K562 (cell line): ENCODE measurements at regions not wholly inside any gene's neighbourhood (a gene's known extent, or its start where the extent isn't known, plus 50 kb on each side); places are given as distances from the start of the nearest gene placed in this dataset.

Experiments used
- ATAC-seq: fragments of 200-7000 bp; cut with Tn5 transposase; 3 replicates; pipeline ENCODE4 v1.9.1; 2020; ENCODE audit warnings: moderate library complexity
- BruUV-seq: library from RNA; stranded (reverse); fragments of 400-500 nt; replicated peaks from 2 replicates; lab custom pipeline; 2021; lab: Mats Ljungman, UMichigan
- CTCF ChIA-PET: fragments of 300-600 bp; formaldehyde crosslinking; extraction: SDS; loops from one replicate; lab custom pipeline; 2021; ENCODE audit warnings: low intra/inter-chr PET ratio; lab: Yijun Ruan, JAX
- POLR2A ChIA-PET: fragments of 300-600, 350-650 bp; sonication (Branson Sonifier 250); formaldehyde crosslinking; extraction: SDS; loops from one replicate; lab custom pipeline; 2021; ENCODE audit warnings: antibody characterized with exemption, inconsistent platforms; lab: Yijun Ruan, JAX
- DNase-seq, 4 experiments: peaks; one replicate each; pipeline versions ENCODE4 v3.0.0 to v3.0.0-alpha.2; 2011 to 2018; ENCODE audit warnings: low spot score in 3 of 4, mixed read lengths in 3 of 4; ENCODE audit errors: extremely low read depth in 1 of 4
- FAIRE-seq: peaks from 2 replicates; lab custom pipeline; 2011; peaks lifted over from hg19 to GRCh38; lab: Jason Lieb, UNC
- H2AFZ ChIP-seq: 2 replicates; pipeline ENCODE4 v1.6.0; 2011; ENCODE audit warnings: low read depth, low read length, control low read depth, inconsistent platforms
- H3K27ac ChIP-seq: fragments of 200-600 bp; 3 replicates; pipeline ENCODE4 v1.8.0; 2011; ENCODE audit warnings: low read depth, mild to moderate bottlenecking, control low read depth, inconsistent platforms, low read length, moderate library complexity, mixed read lengths; ENCODE audit errors: extremely low read depth
- H3K27me3 ChIP-seq, 2 experiments: fragments of 300-600 bp in 1 of 2; 2 replicates in 1 of 2; 3 replicates in 1 of 2; pipeline versions ENCODE4 v1.6.0 to v1.8.0; 2011; ENCODE audit warnings: inconsistent platforms in 2 of 2, low read length in 2 of 2, mild to moderate bottlenecking in 1 of 2, mixed read lengths in 1 of 2, moderate library complexity in 1 of 2; ENCODE audit not compliant: control insufficient read depth in 2 of 2, insufficient read depth in 2 of 2
- H3K36me3 ChIP-seq: fragments of 300-600 bp; 3 replicates; pipeline ENCODE4 v1.8.0; 2011; ENCODE audit warnings: mild to moderate bottlenecking, low read length, inconsistent platforms; ENCODE audit not compliant: control insufficient read depth, insufficient read depth
- H3K4me1 ChIP-seq, 2 experiments: fragments of 200-600 bp in 1 of 2; replicated peaks in 1 of 2; 2 replicates in 1 of 2; 3 replicates in 1 of 2; pipeline versions ENCODE4 v1.5.1 to v1.8.0; 2011; ENCODE audit warnings: inconsistent platforms in 2 of 2, low read length in 2 of 2, mild to moderate bottlenecking in 1 of 2, mixed read lengths in 1 of 2, moderate library complexity in 1 of 2; ENCODE audit not compliant: control insufficient read depth in 2 of 2, insufficient read depth in 2 of 2
- H3K4me2 ChIP-seq: 2 replicates; pipeline ENCODE4 v1.6.1; 2011; ENCODE audit warnings: low read length, control low read depth, inconsistent platforms, mixed read lengths; ENCODE audit not compliant: insufficient read depth
- H3K4me3 ChIP-seq: fragments of 200-600 bp; sonication (generic), shearing (Covaris generic); 2 replicates; pipeline ENCODE4 v1.5.1; 2016; ENCODE audit warnings: control low read depth, inconsistent platforms
- H3K79me2 ChIP-seq: fragments of 200-600 bp; 3 replicates; pipeline ENCODE4 v1.8.0; 2011; ENCODE audit warnings: low read length, inconsistent platforms; ENCODE audit not compliant: control insufficient read depth, insufficient read depth
- H3K9ac ChIP-seq, 2 experiments: 2 replicates each; pipeline versions ENCODE4 v1.6.0 to v1.6.1; 2011; ENCODE audit warnings: low read depth in 2 of 2, low read length in 2 of 2, control low read depth in 1 of 2, inconsistent platforms in 1 of 2, mild to moderate bottlenecking in 1 of 2, mixed read lengths in 1 of 2; ENCODE audit not compliant: insufficient read depth in 1 of 2
- H3K9me1 ChIP-seq: one replicate; pipeline ENCODE4 v1.6.0; 2011; ENCODE audit warnings: inconsistent platforms, mild to moderate bottlenecking, low read length, moderate library complexity; ENCODE audit not compliant: control insufficient read depth, insufficient read depth
- H3K9me3 ChIP-seq: replicated peaks from 2 replicates; pipeline ENCODE4 v1.5.1; 2011; ENCODE audit warnings: low read depth, low read length, inconsistent platforms; ENCODE audit not compliant: control insufficient read depth, insufficient read depth
- H4K20me1 ChIP-seq: replicated peaks from 2 replicates; pipeline ENCODE4 v1.6.1; 2011; ENCODE audit warnings: low read length, inconsistent platforms, mixed read lengths; ENCODE audit not compliant: control insufficient read depth, insufficient read depth
- CREBBP ChIP-seq: IDR thresholded peaks from one replicate; pipeline ENCODE4 v1.6.1; 2012; ENCODE audit warnings: low read depth, mild to moderate bottlenecking, control low read depth, inconsistent platforms, low read length
- CTCF ChIP-seq, 3 experiments: IDR thresholded peaks in 2 of 3; conservative IDR thresholded peaks in 1 of 3; 2 replicates each; pipeline ENCODE4 v1.5.1; 2011 to 2012; ENCODE audit warnings: low read length in 3 of 3, mild to moderate bottlenecking in 3 of 3, control low read depth in 2 of 3, improper control_type of control experiment in 1 of 3, inconsistent platforms in 1 of 3, low read depth in 1 of 3, mixed read lengths in 1 of 3, moderate library complexity in 1 of 3; ENCODE audit not compliant: insufficient read depth in 2 of 3
- GMEB1 ChIP-seq: fragments of 250-450 bp; sonication (Bioruptor Pico); IDR thresholded peaks from 2 replicates; pipeline ENCODE4 v1.4.0; 2020; ENCODE audit warnings: mild to moderate bottlenecking
- IFI16 ChIP-seq: fragments of 250-450 bp; sonication (Bioruptor Pico); IDR thresholded peaks from 2 replicates; pipeline ENCODE4 v2.1.2; 2022; ENCODE audit warnings: mild to moderate bottlenecking, inconsistent platforms
- PHB ChIP-seq: fragments of 250-450 bp; sonication (Bioruptor Pico); IDR thresholded peaks from 2 replicates; pipeline ENCODE4 v1.5.0; 2021
- PPARD ChIP-seq: fragments of 250-450 bp; sonication (Bioruptor Pico); IDR thresholded peaks from 2 replicates; pipeline ENCODE4 v1.8.0; 2022; ENCODE audit warnings: inconsistent platforms, mild to moderate bottlenecking, moderate library complexity
- RBM39 ChIP-seq: fragments of 200-400 bp; formaldehyde crosslinking; optimal IDR thresholded peaks from 2 replicates; pipeline ENCODE3; 2018; ENCODE audit warnings: low read depth, low read length
- SAFB ChIP-seq: fragments of 200-400 bp; formaldehyde crosslinking; IDR thresholded peaks from 2 replicates; pipeline ENCODE4 v1.6.1; 2017; ENCODE audit warnings: low read depth, low read length, borderline replicate concordance
- SUPT5H ChIP-seq: fragments of 450-650 bp; IDR thresholded peaks from 2 replicates; pipeline ENCODE4 v1.6.1; 2016
- ZBED1 ChIP-seq: IDR thresholded peaks from 2 replicates; pipeline ENCODE4 v1.6.1; 2014
- ZFP36 ChIP-seq: fragments of 150-350 bp; IDR thresholded peaks from 2 replicates; pipeline ENCODE4 v1.6.1; 2018; ENCODE audit warnings: low read length, low read depth; ENCODE audit not compliant: partially characterized antibody
- ZNF133 ChIP-seq: fragments of 250-450 bp; sonication (Bioruptor Pico); IDR thresholded peaks from 2 replicates; pipeline ENCODE4 v1.4.0; 2020; ENCODE audit warnings: mild to moderate bottlenecking
- ZNF232 ChIP-seq: sonication (generic); formaldehyde crosslinking; IDR thresholded peaks from 2 replicates; pipeline ENCODE4 v1.8.0; 2022; ENCODE audit warnings: mild to moderate bottlenecking, missing genetic modification reagents
- ZNF511 ChIP-seq: sonication (generic); formaldehyde crosslinking; IDR thresholded peaks from 2 replicates; pipeline ENCODE4 v1.8.0; 2022; ENCODE audit warnings: mild to moderate bottlenecking, missing genetic modification reagents
- WGBS: fragments of 100-300 bp; shearing (Covaris generic); methylation state at CpG from one replicate; pipeline ENCODE4 v1.1.6; 2016; ENCODE audit warnings: low coverage, mixed read lengths; ENCODE audit not compliant: insufficient coverage; ENCODE audit errors: missing lambda C conversion rate; 5-methylcytosine and 5-hydroxymethylcytosine counted together
- in situ Hi-C: fragments of 300-500 bp; cut with MboI; formaldehyde crosslinking; loops from 4 replicates; pipeline ENCODE4 v1.15.0; 2018; ENCODE audit warnings: inconsistent platforms, mixed read lengths
- intact Hi-C: fragments of 100-400 bp; cut with micrococcal nuclease; formaldehyde crosslinking; loops from 2 replicates; pipeline ENCODE4 v1.14.2; 2022

GRCh38 chr13:93147298-93147645 lies 79.3 kb upstream of the GPC6 start:
- POLR2A ChIA-PET: no interaction called here
- Histone ChIP-seq H3K9me3 (no peaks in the 10 kb centered on the region), H3K4me2 (no peak overlapping the region), H4K20me1 (no peaks in the 10 kb centered on the region), H3K36me3 (no peaks in the 10 kb centered on the region), H3K27ac (no peak overlapping the region), H3K27me3 (no peaks in the 10 kb centered on the region), H2AFZ (no peak overlapping the region), H3K9me1 (no peaks in the 10 kb centered on the region), H3K79me2 (no peaks in the 10 kb centered on the region), H3K9ac (no peak overlapping the region), H3K4me3 (no peak overlapping the region), H3K4me1 (no peaks in the 10 kb centered on the region)
- WGBS: 0% methylated on average over 1 of the region's 1 CpG
- in situ Hi-C loops (no loop called here), intact Hi-C loops (no loop called here)
- FAIRE-seq: no peak
- no peak for DNase-seq
- CTCF ChIA-PET: no interaction called here
- ATAC-seq: no peak
- BruUV-seq: no TSS peak
- TF ChIP-seq CTCF (IDR thresholded peaks at IDR 0.05 in 2 of 3, conservative IDR thresholded peaks at IDR 0.05 in 1 of 3; ENCODE audit: insufficient read depth in 2 of 3, low read depth in 1 of 3, low read length in 3 of 3) (no peak), PPARD (CRISPR knock-in tag) (no peak), PHB (CRISPR knock-in tag) (no peak), ZNF232 (CRISPR knock-in tag) (no peak), RBM39 (no peak), ZFP36 (no peak), ZBED1 (no peak), SAFB (no peak), GMEB1 (CRISPR knock-in tag) (no peak), ZNF511 (CRISPR knock-in tag) (no peak), ZNF133 (no peak), IFI16 (no peak), SUPT5H (no peak), CREBBP (no peak)
